Sigmoid colon (tissue), 4 donors: ENCODE measurements at regions not wholly inside any gene's neighbourhood (a gene's known extent, or its start where the extent isn't known, plus 50 kb on each side); places are given as distances from the start of the nearest gene placed in this dataset.
"Not testable (repeated sequence)": the region's sequence is repeated elsewhere in the genome, so short reads cannot be mapped to it uniquely, and the experiment has no call there.

Experiments
- EP300 ChIP-seq, 4 donors: sonication (generic); formaldehyde crosslinking; IDR thresholded peaks; one replicate each; pipeline ENCODE4 v1.6.1; 2017; ENCODE audit warnings: antibody characterized with exemption in 4 of 4
- POLR2A ChIP-seq, 2 donors: fragments of 450-650 bp; IDR thresholded peaks; one replicate each; pipeline ENCODE4 v1.6.1; 2016; ENCODE audit warnings: antibody characterized with exemption in 2 of 2, mild to moderate bottlenecking in 2 of 2, moderate library complexity in 2 of 2
- TF ChIP-seq, protein P1 (sequence below), 4 experiments: fragments of 450-650 bp in 3 of 4; fragments of 200-600 bp in 1 of 4; IDR thresholded peaks; one replicate each; pipeline ENCODE4 v1.5.1; 2016 to 2019; ENCODE audit warnings: antibody characterized with exemption in 4 of 4, mild to moderate bottlenecking in 3 of 4, moderate library complexity in 2 of 4

DNA sequence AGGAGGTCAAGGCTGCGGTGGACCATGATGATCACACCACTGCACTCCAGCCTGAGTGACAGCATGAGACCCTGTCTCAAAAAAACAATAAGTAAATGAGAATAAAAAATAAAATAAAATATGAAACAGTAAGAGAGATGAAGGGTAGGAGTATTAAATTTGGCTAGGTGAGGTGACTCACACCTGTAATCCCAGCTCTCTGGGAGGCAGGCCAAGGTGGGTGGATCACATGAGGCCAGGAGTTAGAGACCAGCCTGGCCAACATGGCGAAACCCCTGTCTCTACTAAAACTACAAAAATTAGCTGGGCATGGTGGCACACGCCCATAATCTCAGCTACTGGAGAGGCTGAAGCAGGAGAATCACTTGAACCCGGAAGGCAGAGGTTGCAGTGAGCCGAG, 87.4 kb upstream of the MRI1 start:
- TF ChIP-seq, protein P1, sequence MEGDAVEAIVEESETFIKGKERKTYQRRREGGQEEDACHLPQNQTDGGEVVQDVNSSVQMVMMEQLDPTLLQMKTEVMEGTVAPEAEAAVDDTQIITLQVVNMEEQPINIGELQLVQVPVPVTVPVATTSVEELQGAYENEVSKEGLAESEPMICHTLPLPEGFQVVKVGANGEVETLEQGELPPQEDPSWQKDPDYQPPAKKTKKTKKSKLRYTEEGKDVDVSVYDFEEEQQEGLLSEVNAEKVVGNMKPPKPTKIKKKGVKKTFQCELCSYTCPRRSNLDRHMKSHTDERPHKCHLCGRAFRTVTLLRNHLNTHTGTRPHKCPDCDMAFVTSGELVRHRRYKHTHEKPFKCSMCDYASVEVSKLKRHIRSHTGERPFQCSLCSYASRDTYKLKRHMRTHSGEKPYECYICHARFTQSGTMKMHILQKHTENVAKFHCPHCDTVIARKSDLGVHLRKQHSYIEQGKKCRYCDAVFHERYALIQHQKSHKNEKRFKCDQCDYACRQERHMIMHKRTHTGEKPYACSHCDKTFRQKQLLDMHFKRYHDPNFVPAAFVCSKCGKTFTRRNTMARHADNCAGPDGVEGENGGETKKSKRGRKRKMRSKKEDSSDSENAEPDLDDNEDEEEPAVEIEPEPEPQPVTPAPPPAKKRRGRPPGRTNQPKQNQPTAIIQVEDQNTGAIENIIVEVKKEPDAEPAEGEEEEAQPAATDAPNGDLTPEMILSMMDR (IDR thresholded peaks at IDR 0.05) = not testable (repeated sequence)
- not testable (repeated sequence) for TF ChIP-seq POLR2A, EP300 (IDR thresholded peaks at IDR 0.05)
